RPMI7951 (cell line): ENCODE measurements at regions not wholly inside any gene's neighbourhood (a gene's known extent, or its start where the extent isn't known, plus 50 kb on each side); places are given as distances from the start of the nearest gene placed in this dataset.

Experiments
- DNase-seq: peaks from one replicate; pipeline ENCODE4 v3.0.0-alpha.2; 2012; ENCODE audit warnings: low read depth

DNA sequence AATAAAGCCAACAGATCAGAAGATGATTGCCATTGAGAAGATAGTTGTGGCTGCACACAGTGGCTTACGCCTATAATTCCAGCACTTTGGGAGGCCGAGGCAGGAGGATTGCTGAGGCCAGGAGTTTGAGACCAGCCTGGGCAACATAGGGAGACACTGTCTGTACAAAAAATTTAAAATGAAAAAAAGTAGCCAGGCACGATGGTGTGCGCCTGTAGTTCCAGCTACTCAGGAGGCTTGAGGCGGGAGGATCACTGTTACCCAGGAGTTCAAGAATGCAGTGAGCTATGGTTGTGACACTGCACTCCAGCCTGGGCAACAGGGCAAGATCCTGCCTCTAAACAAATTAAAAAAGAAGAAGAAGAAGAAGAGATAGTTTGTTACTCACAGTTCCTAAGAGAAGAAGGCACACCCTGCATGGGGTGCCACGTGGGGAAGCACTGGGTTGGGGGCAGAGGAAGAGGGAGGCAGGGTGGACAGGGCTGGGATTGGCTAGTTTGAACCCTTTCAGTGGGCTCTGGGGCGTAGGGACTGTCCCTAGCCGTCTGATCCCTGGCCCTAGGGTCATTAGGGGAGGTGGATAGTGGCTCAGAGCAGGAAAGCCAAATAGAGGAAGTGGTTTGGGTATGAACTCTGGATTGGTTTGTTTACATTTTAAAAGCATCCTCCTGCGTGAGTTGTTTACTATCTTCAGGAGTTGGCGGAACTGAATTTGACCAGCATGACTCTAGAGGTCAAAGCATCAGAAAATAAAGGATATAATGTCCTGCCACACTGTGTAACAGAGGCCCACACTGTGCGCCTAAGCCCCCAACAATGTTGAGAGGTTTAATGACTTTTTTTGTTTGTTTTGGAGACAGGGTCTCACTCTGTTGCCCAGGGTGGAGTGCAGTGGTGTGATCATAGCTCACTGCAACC, 60.5 kb upstream of the MEDAG start:
- peak; percentile 51 for DNase-seq

GRCh38 chr13:30846311-30846710, 59.8 kb upstream of the MEDAG start:
- DNase-seq = peak; percentile 53

DNA sequence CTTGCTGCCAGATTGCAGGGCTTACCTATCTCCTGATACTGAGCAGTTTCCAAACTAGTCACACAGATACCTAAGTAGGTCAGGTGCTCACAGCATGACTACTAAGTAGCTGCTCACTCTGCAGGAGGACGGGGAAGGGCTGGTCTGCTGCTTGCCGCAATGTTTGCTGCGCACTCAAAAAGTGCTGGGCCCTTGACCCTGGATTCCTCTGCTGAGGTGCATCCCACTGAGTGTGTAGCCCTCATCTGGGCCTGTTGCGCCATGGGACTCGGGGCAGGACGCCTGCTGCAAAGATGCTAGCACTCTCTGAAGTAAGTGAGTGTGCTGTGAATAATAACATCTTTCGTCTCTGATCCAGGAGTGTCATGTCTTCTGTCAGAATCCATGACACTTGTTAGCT, 59.2 kb upstream of the MEDAG start:
- DNase-seq = no peak

GRCh38 chr13:30847650-30848307, 58.3 kb upstream of the MEDAG start:
- DNase-seq = peak; percentile 96

DNA sequence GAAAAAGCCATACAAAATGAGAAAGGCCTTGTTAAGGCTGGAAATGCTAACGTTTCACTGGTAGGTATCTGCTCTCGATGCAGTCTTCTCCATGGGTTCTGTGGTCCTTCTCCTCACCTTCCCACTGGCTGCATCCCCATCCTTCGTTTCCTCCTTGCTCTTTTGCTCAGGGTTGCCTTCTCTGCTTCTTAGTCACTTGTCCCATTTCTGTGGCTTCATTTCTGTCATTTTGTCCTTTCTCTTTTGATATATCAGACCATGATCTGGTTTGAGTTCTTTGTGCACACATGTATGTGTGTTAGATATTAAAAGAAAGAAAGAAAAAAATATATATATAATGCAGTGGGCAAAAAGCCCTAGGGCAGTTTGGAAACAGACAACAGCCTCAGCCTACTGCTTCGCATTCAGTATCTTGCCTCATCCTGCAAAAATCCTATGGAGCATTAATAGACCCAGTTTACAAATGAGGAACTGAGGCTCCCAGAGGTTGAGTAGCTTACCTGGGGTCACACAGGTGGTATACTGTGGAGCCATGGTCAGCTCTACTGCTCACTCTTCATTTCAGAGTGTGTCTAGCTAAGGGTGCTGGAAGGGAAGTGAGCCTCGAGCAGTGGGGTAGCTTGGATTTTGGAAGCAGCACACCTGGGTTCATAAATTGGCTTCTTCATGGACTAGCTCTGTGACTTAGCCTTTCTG, 57.6 kb upstream of the MEDAG start:
- no peak for DNase-seq

DNA sequence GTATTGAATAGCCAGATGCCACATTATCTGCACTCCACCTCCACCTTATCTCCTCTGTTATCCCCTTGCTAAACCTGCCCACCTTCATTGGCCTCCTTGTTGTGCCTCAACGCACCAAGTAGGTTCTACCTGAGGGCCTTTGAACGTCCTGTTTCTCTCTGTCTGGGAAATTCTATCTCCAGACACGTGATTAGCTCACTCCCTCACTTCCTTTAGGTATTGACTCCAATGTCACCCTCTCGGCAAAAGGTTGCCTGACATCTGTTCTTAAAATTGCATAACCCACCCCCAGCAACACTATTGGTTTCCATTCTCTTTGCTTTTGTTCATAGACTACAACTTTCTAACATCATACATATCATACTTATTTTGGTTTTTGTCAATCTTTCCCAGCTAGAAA, 56.5 kb upstream of the MEDAG start:
- DNase-seq = no peak

- no peak for DNase-seq
These were observed 55.7 kb upstream of the MEDAG start for GRCh38 chr13:30850204-30850866.

- DNase-seq = no peak
These were observed 55.2 kb upstream of the MEDAG start for GRCh38 chr13:30850867-30851211.

DNA sequence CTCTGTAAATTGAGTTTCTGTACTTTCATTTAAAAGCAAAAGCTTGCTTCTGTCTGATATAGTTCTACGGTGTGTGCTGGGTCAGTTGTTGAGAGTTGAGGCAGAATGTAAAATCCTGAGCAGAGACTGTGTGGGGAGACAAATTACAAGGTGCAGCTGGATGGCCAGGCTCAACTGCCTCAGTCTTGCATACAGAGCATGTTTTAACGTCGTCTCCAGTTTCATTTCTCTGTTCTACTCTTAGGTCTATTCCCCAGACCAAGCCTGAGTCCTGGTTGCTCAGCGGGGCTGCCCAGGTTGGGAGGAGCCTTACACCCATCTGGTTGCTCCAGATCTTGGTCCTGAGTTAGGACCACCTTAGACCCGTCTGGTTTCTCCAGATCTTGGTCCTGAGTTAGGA, 54.4 kb upstream of the MEDAG start:
- no peak for DNase-seq

DNA sequence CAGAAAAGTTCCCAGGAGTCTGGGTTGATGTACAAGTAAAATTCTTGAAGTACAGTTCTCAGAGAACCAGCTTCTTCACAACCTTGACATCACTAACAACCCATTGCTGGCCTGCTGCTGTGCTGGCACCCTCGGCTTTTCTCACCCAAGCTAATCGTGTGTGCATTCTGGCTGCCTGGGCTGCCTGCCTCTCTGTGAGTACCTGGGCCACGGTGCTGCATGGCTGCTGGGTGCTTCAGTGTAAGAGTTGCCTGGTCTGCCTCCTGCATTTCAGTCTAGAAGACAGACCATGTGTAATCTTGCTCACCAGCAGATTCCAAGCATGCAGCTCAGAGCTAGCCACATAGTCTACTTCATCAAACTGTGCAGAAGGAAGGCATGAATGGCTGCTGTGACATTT, 50.5 kb upstream of the MEDAG start:
- DNase-seq = no peak

- DNase-seq = no peak
These were observed 49.9 kb upstream of the MEDAG start for GRCh38 chr13:30856005-30856790.
